Fibroblast of lung (primary cell): ENCODE measurements at regions not wholly inside any gene's neighbourhood (a gene's known extent, or its start where the extent isn't known, plus 50 kb on each side); places are given as distances from the start of the nearest gene placed in this dataset.

ENCODE experiments used
- DNase-seq, 2 donors: peaks; one replicate each; pipeline versions ENCODE4 v3.0.0 to v3.0.0-alpha.2; 2010; ENCODE audit warnings: low read depth in 2 of 2
- H2AFZ ChIP-seq: 2 replicates; pipeline ENCODE4 v1.5.1; 2012; ENCODE audit warnings: low read length, control low read depth, inconsistent platforms
- H3K27ac ChIP-seq: 2 replicates; pipeline ENCODE4 v1.5.1; 2011; ENCODE audit warnings: low read length, control low read depth; ENCODE audit not compliant: insufficient read depth
- H3K27me3 ChIP-seq: 2 replicates; pipeline ENCODE4 v1.5.1; 2011; ENCODE audit warnings: mild to moderate bottlenecking, low read length; ENCODE audit not compliant: control insufficient read depth, insufficient read depth
- H3K36me3 ChIP-seq: 2 replicates; pipeline ENCODE4 v1.5.1; 2011; ENCODE audit warnings: low read length; ENCODE audit not compliant: control insufficient read depth, insufficient read depth
- H3K4me1 ChIP-seq: 2 replicates; pipeline ENCODE4 v1.5.1; 2011; ENCODE audit warnings: low read length; ENCODE audit not compliant: control insufficient read depth, insufficient read depth; ENCODE audit errors: extremely low read depth
- H3K4me2 ChIP-seq: 2 replicates; pipeline ENCODE4 v1.5.1; 2011; ENCODE audit warnings: low read length, control low read depth; ENCODE audit not compliant: insufficient read depth; ENCODE audit errors: extremely low read depth
- H3K4me3 ChIP-seq, 4 experiments: fragments of 200-600 bp in 1 of 4; sonication (generic) in 1 of 4; replicated peaks in 1 of 4; 2 replicates each; pipeline ENCODE4 v1.5.1; 2011 to 2016; ENCODE audit warnings: low read length in 4 of 4, low read depth in 3 of 4, mild to moderate bottlenecking in 3 of 4, control low read depth in 2 of 4, inconsistent platforms in 1 of 4, mixed read lengths in 1 of 4; ENCODE audit not compliant: insufficient read depth in 1 of 4; ENCODE audit errors: control extremely low read depth in 1 of 4
- H3K79me2 ChIP-seq: 2 replicates; pipeline ENCODE4 v1.5.1; 2012; ENCODE audit warnings: mild to moderate bottlenecking, low read length, inconsistent platforms; ENCODE audit not compliant: control insufficient read depth, insufficient read depth
- H3K9ac ChIP-seq: 2 replicates; pipeline ENCODE4 v1.5.1; 2011; ENCODE audit warnings: mild to moderate bottlenecking, low read length, control low read depth; ENCODE audit not compliant: insufficient read depth
- H3K9me3 ChIP-seq: 2 replicates; pipeline ENCODE4 v1.5.1; 2012; ENCODE audit warnings: low read depth, low read length; ENCODE audit not compliant: control insufficient read depth, insufficient read depth
- H4K20me1 ChIP-seq: 2 replicates; pipeline ENCODE4 v1.5.1; 2011; ENCODE audit warnings: low read length; ENCODE audit not compliant: control insufficient read depth, insufficient read depth; ENCODE audit errors: extremely low read depth
- EZH2 ChIP-seq: IDR thresholded peaks from 2 replicates; pipeline ENCODE4 v1.5.1; 2012; ENCODE audit warnings: low read length, control low read depth, mild to moderate bottlenecking; ENCODE audit errors: missing control alignments
- TF ChIP-seq, protein P1 (sequence below), 2 donors: IDR thresholded peaks in 1 of 2; conservative IDR thresholded peaks in 1 of 2; 1 replicate in 1 of 2; 2 replicates in 1 of 2; pipeline ENCODE4 v1.5.1; 2011 to 2012; ENCODE audit warnings: low read length in 2 of 2, control low read depth in 1 of 2, inconsistent platforms in 1 of 2, low read depth in 1 of 2, mild to moderate bottlenecking in 1 of 2

DNA sequence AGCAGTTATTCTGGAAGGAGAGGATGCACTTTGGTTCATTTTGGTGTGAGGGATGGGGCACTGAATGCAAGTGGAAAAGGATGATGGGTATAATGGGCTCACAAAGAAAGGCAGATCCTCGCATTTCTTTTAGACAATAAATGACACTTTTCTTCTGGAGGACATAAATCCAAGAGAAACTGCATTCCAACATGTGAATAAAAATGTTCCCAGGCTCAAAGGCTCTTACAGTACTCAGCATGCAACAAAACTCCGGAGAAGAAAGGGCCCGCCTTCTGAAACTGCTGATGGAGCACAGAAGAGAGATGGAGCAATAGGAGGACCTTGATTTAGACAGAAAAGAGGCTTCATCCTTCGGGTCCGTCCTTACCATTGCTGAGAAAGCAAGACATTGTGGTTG, 538.2 kb upstream of the DPP6 start:
- Histone ChIP-seq H3K36me3 (no peaks in the 10 kb centered on the region), H3K4me2 (no peak overlapping the region), H3K9ac (no peak overlapping the region), H3K9me3 (no peaks in the 10 kb centered on the region), H3K79me2 (no peaks in the 10 kb centered on the region), H4K20me1 (no peaks in the 10 kb centered on the region), H2AFZ (no peak overlapping the region), H3K4me3 (no peak overlapping the region), H3K4me1 (no peaks in the 10 kb centered on the region), H3K27ac (no peak overlapping the region), H3K27me3 (no peaks in the 10 kb centered on the region)
- no peak for DNase-seq
- TF ChIP-seq, protein P1, sequence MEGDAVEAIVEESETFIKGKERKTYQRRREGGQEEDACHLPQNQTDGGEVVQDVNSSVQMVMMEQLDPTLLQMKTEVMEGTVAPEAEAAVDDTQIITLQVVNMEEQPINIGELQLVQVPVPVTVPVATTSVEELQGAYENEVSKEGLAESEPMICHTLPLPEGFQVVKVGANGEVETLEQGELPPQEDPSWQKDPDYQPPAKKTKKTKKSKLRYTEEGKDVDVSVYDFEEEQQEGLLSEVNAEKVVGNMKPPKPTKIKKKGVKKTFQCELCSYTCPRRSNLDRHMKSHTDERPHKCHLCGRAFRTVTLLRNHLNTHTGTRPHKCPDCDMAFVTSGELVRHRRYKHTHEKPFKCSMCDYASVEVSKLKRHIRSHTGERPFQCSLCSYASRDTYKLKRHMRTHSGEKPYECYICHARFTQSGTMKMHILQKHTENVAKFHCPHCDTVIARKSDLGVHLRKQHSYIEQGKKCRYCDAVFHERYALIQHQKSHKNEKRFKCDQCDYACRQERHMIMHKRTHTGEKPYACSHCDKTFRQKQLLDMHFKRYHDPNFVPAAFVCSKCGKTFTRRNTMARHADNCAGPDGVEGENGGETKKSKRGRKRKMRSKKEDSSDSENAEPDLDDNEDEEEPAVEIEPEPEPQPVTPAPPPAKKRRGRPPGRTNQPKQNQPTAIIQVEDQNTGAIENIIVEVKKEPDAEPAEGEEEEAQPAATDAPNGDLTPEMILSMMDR (conservative IDR thresholded peaks at IDR 0.05 in 1 of 2, IDR thresholded peaks at IDR 0.05 in 1 of 2; ENCODE audit: low read depth in 1 of 2, low read length in 2 of 2), result no peak
- no peak for TF ChIP-seq EZH2

DNA sequence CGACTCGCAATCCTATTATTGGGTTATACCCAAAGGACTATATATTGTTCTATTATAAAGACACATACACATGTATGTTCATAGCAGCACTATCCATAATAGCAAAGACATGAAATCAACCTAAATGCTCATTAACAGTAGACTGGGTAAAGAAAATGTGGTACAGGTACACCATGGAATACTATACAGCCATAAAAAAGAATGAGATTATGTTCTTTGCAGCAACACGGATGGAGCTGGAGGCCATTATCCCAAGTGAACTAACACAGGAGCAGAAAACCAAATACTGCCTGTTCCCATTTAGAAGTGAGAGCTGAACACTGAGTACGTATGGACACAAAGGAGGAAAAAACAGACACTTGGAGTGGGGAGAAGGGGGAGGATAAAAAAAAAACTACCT, 536.8 kb upstream of the DPP6 start:
- Histone ChIP-seq H3K36me3 (no peaks in the 10 kb centered on the region), H3K27me3 (no peaks in the 10 kb centered on the region), H3K4me3 (no peak overlapping the region), H2AFZ (no peak overlapping the region), H3K9me3 (no peaks in the 10 kb centered on the region), H3K4me1 (no peaks in the 10 kb centered on the region), H3K79me2 (no peaks in the 10 kb centered on the region), H3K9ac (no peak overlapping the region), H3K27ac (no peak overlapping the region), H3K4me2 (no peak overlapping the region), H4K20me1 (no peaks in the 10 kb centered on the region)
- no peak for TF ChIP-seq EZH2
- TF ChIP-seq, protein P1 (conservative IDR thresholded peaks at IDR 0.05 in 1 of 2, IDR thresholded peaks at IDR 0.05 in 1 of 2; ENCODE audit: low read depth in 1 of 2, low read length in 2 of 2), result no peak
- no peak for DNase-seq

DNA sequence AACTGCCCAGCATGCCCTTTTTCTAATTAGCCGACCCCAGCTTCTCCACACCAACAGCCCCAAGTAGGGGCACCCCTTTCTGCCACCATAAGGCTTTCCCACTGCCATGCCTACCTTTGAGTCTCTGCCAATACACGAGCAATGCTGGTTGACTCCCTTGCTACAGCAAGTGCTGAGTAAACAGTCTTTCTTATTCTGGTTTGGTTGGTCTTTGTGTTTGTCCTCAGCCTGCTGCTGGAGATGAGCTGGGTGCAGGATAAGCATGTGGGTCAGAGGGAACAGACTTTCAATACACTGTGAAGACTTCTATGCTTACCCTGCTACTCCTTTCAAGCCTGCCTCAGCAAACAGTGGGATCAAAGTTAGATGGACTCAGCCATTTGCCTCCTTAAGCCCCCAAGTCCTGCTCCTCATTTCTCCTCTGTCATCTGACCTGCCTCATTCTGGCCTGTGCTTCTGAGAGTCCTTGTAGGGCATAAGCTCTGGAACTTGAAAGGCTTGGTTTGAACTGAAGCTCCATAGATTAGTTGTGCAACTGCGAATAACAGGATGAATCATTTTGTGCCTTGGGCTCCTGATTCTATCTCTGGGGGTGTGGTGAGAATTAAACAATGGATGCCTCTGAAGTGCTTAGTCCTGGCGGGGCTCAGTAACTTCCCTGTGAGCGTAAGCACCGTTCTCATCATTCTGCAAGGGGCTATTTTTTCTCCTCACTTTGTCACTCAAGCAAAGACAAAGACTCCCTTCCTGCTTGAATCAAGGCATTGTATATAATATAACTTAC, 533.8 kb upstream of the DPP6 start:
- Histone ChIP-seq H3K27ac (no peak overlapping the region), H3K9ac (no peak overlapping the region), H3K4me2 (no peak overlapping the region), H3K27me3 (no peaks in the 10 kb centered on the region), H3K79me2 (no peaks in the 10 kb centered on the region), H2AFZ (no peak overlapping the region), H3K36me3 (no peaks in the 10 kb centered on the region), H4K20me1 (no peaks in the 10 kb centered on the region), H3K4me3 (no peak overlapping the region), H3K4me1 (no peaks in the 10 kb centered on the region), H3K9me3 (no peaks in the 10 kb centered on the region)
- no peak for TF ChIP-seq EZH2
- TF ChIP-seq, protein P1 (conservative IDR thresholded peaks at IDR 0.05 in 1 of 2, IDR thresholded peaks at IDR 0.05 in 1 of 2; ENCODE audit: low read depth in 1 of 2, low read length in 2 of 2), result no peak
- no peak for DNase-seq
